Fibroblast of lung (primary cell): ENCODE measurements at regions not wholly inside any gene's neighbourhood (a gene's known extent, or its start where the extent isn't known, plus 50 kb on each side); places are given as distances from the start of the nearest gene placed in this dataset.

Experiments used
- DNase-seq, 2 donors: peaks; one replicate each; pipeline versions ENCODE4 v3.0.0 to v3.0.0-alpha.2; 2010; ENCODE audit warnings: low read depth in 2 of 2
- H2AFZ ChIP-seq: 2 replicates; pipeline ENCODE4 v1.5.1; 2012; ENCODE audit warnings: low read length, control low read depth, inconsistent platforms
- H3K27ac ChIP-seq: 2 replicates; pipeline ENCODE4 v1.5.1; 2011; ENCODE audit warnings: low read length, control low read depth; ENCODE audit not compliant: insufficient read depth
- H3K27me3 ChIP-seq: 2 replicates; pipeline ENCODE4 v1.5.1; 2011; ENCODE audit warnings: mild to moderate bottlenecking, low read length; ENCODE audit not compliant: control insufficient read depth, insufficient read depth
- H3K36me3 ChIP-seq: 2 replicates; pipeline ENCODE4 v1.5.1; 2011; ENCODE audit warnings: low read length; ENCODE audit not compliant: control insufficient read depth, insufficient read depth
- H3K4me1 ChIP-seq: 2 replicates; pipeline ENCODE4 v1.5.1; 2011; ENCODE audit warnings: low read length; ENCODE audit not compliant: control insufficient read depth, insufficient read depth; ENCODE audit errors: extremely low read depth
- H3K4me2 ChIP-seq: 2 replicates; pipeline ENCODE4 v1.5.1; 2011; ENCODE audit warnings: low read length, control low read depth; ENCODE audit not compliant: insufficient read depth; ENCODE audit errors: extremely low read depth
- H3K4me3 ChIP-seq, 4 experiments: fragments of 200-600 bp in 1 of 4; sonication (generic) in 1 of 4; replicated peaks in 1 of 4; 2 replicates each; pipeline ENCODE4 v1.5.1; 2011 to 2016; ENCODE audit warnings: low read length in 4 of 4, low read depth in 3 of 4, mild to moderate bottlenecking in 3 of 4, control low read depth in 2 of 4, inconsistent platforms in 1 of 4, mixed read lengths in 1 of 4; ENCODE audit not compliant: insufficient read depth in 1 of 4; ENCODE audit errors: control extremely low read depth in 1 of 4
- H3K79me2 ChIP-seq: 2 replicates; pipeline ENCODE4 v1.5.1; 2012; ENCODE audit warnings: mild to moderate bottlenecking, low read length, inconsistent platforms; ENCODE audit not compliant: control insufficient read depth, insufficient read depth
- H3K9ac ChIP-seq: 2 replicates; pipeline ENCODE4 v1.5.1; 2011; ENCODE audit warnings: mild to moderate bottlenecking, low read length, control low read depth; ENCODE audit not compliant: insufficient read depth
- H3K9me3 ChIP-seq: 2 replicates; pipeline ENCODE4 v1.5.1; 2012; ENCODE audit warnings: low read depth, low read length; ENCODE audit not compliant: control insufficient read depth, insufficient read depth
- H4K20me1 ChIP-seq: 2 replicates; pipeline ENCODE4 v1.5.1; 2011; ENCODE audit warnings: low read length; ENCODE audit not compliant: control insufficient read depth, insufficient read depth; ENCODE audit errors: extremely low read depth
- CTCF ChIP-seq, 2 donors: IDR thresholded peaks in 1 of 2; conservative IDR thresholded peaks in 1 of 2; 1 replicate in 1 of 2; 2 replicates in 1 of 2; pipeline ENCODE4 v1.5.1; 2011 to 2012; ENCODE audit warnings: low read length in 2 of 2, control low read depth in 1 of 2, inconsistent platforms in 1 of 2, low read depth in 1 of 2, mild to moderate bottlenecking in 1 of 2
- EZH2 ChIP-seq: IDR thresholded peaks from 2 replicates; pipeline ENCODE4 v1.5.1; 2012; ENCODE audit warnings: low read length, control low read depth, mild to moderate bottlenecking; ENCODE audit errors: missing control alignments

GRCh38 chr2:9699139-9700108, 68.6 kb upstream of the YWHAQ start:
- H2AFZ ChIP-seq, result no peak overlapping the region

GRCh38 chr2:9700109-9700495, 69.3 kb upstream of the YWHAQ start:
- Histone ChIP-seq H3K4me3 (no peak overlapping the region), H4K20me1 (no peaks in the 10 kb centered on the region), H3K27me3 (no peaks in the 10 kb centered on the region), H3K79me2 (no peaks in the 10 kb centered on the region), H3K36me3 (no peaks in the 10 kb centered on the region), H3K4me1 (peaks cover 17% of the 10 kb centered on the region), H3K9me3 (no peaks in the 10 kb centered on the region), H3K4me2 (no peak overlapping the region), H2AFZ (no peak overlapping the region), H3K9ac (no peak overlapping the region), H3K27ac (no peak overlapping the region)
- DNase-seq, result no peak
- TF ChIP-seq EZH2 (no peak), CTCF (conservative IDR thresholded peaks at IDR 0.05 in 1 of 2, IDR thresholded peaks at IDR 0.05 in 1 of 2; ENCODE audit: low read depth in 1 of 2, low read length in 2 of 2) (no peak)

More at GRCh38 chr2:9699139-9700108, 68.6 kb upstream of the YWHAQ start:
- H3K9ac ChIP-seq, result no peak overlapping the region
- no peaks in the 10 kb centered on the region for H3K36me3 ChIP-seq
- H3K27ac ChIP-seq, result no peak overlapping the region
- H3K27me3 ChIP-seq, result no peaks in the 10 kb centered on the region
- H3K4me1 ChIP-seq, result peaks cover 17% of the 10 kb centered on the region
- no peaks in the 10 kb centered on the region for H3K79me2 ChIP-seq
- no peak overlapping the region for H3K4me2 ChIP-seq
- no peaks in the 10 kb centered on the region for H4K20me1 ChIP-seq
- DNase-seq, result peak; percentile 73 to 88
- H3K9me3 ChIP-seq, result no peaks in the 10 kb centered on the region
- TF ChIP-seq CTCF (conservative IDR thresholded peaks at IDR 0.05 in 1 of 2, IDR thresholded peaks at IDR 0.05 in 1 of 2; ENCODE audit: low read depth in 1 of 2, low read length in 2 of 2), result no peak
- TF ChIP-seq EZH2, result no peak
- H3K4me3 ChIP-seq, result no peak overlapping the region

- Histone ChIP-seq H2AFZ (no peak overlapping the region), H3K4me3 (no peak overlapping the region)
Measured at GRCh38 chr2:9702604-9703084, 71.8 kb upstream of the YWHAQ start.

More at GRCh38 chr2:9702604-9703084, 71.8 kb upstream of the YWHAQ start:
- Histone ChIP-seq H3K4me2 (peak overlapping the region; percentile 41), H3K27ac (peak overlapping the region; percentile 23), H3K9me3 (no peaks in the 10 kb centered on the region), H3K27me3 (no peaks in the 10 kb centered on the region), H3K79me2 (no peaks in the 10 kb centered on the region), H4K20me1 (no peaks in the 10 kb centered on the region), H3K36me3 (no peaks in the 10 kb centered on the region), H3K9ac (no peak overlapping the region), H3K4me1 (peaks cover 17% of the 10 kb centered on the region)
- no peak for DNase-seq
- TF ChIP-seq EZH2, result no peak
- TF ChIP-seq CTCF (conservative IDR thresholded peaks at IDR 0.05 in 1 of 2, IDR thresholded peaks at IDR 0.05 in 1 of 2; ENCODE audit: low read depth in 1 of 2, low read length in 2 of 2), result no peak
